ENCODE measurements at regions not wholly inside any gene's neighbourhood (a gene's known extent, or its start where the extent isn't known, plus 50 kb on each side); places are given as distances from the start of the nearest gene placed in this dataset.

DNA sequence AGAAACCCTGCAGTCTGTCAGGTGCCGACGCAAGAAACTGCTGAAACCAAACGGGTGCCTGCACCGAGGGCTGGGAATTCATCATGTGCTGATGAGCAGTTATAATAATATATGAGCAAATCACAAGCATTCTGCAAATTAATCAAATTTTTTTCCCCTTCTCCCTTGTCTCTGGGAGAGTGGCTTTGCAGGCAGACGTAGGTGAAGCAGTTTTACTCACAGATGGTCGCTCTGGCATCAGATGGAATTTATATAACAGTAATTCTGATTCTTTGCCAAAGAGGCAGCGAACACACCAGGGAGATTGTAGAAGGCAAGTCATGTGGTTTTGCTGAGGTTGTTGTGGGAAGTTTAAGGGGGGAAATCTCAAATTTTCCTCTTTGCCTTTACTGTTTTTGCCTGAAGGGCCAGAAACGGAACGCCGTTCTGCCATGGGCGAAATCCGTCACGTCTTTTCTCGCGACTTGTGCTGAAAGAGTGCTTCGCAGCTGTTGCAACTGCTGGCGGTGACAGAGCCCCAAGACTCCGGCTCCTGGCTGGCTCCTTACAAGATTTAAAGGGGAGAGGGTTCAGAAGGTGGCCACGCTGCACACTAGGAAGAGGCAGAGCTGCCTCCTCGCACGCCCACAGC is 320.1 kb downstream of the ZNF536 start:
- Histone ChIP-seq H3K9me2 (replicated peaks; ENCODE audit: insufficient read depth, low read length) (no peaks in the 10 kb centered on the region), H4K20me1 (ENCODE audit: insufficient read depth, low read length) (no peaks in the 10 kb centered on the region), H3K9ac (ENCODE audit: low read length) (no peak overlapping the region), H3K36me3 (replicated peaks; ENCODE audit: insufficient read depth, low read length) (no peaks in the 10 kb centered on the region), H3K79me2 (ENCODE audit: low read length) (no peaks in the 10 kb centered on the region), H3K27ac (ENCODE audit: low read length) (no peak overlapping the region), H3K4me1 (ENCODE audit: low read length) (no peaks in the 10 kb centered on the region), H3K9me3 (replicated peaks; ENCODE audit: insufficient read depth, low read length) (no peaks in the 10 kb centered on the region), H3K4me3 (ENCODE audit: low read length) (no peak overlapping the region), H3K4me2 (ENCODE audit: low read depth, low read length) (no peak overlapping the region), H2AFZ (ENCODE audit: low read length) (no peak overlapping the region), H3K27me3 (replicated peaks; ENCODE audit: insufficient read depth, low read length) (peaks cover 69% of the 10 kb centered on the region), H3F3A (ENCODE audit: insufficient read depth, low read length) (no peaks in the 10 kb centered on the region)
- TF ChIP-seq EZH2 (optimal IDR thresholded peaks at IDR 0.05; ENCODE audit: low read depth, low read length) (no peak), EZH2phosphoT487 (IDR thresholded peaks at IDR 0.05; ENCODE audit: low read length) (no peak)
- TF ChIP-seq, protein P1, sequence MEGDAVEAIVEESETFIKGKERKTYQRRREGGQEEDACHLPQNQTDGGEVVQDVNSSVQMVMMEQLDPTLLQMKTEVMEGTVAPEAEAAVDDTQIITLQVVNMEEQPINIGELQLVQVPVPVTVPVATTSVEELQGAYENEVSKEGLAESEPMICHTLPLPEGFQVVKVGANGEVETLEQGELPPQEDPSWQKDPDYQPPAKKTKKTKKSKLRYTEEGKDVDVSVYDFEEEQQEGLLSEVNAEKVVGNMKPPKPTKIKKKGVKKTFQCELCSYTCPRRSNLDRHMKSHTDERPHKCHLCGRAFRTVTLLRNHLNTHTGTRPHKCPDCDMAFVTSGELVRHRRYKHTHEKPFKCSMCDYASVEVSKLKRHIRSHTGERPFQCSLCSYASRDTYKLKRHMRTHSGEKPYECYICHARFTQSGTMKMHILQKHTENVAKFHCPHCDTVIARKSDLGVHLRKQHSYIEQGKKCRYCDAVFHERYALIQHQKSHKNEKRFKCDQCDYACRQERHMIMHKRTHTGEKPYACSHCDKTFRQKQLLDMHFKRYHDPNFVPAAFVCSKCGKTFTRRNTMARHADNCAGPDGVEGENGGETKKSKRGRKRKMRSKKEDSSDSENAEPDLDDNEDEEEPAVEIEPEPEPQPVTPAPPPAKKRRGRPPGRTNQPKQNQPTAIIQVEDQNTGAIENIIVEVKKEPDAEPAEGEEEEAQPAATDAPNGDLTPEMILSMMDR (IDR thresholded peaks at IDR 0.05; ENCODE audit: low read length), result no peak
- no peak for DNase-seq

DNA sequence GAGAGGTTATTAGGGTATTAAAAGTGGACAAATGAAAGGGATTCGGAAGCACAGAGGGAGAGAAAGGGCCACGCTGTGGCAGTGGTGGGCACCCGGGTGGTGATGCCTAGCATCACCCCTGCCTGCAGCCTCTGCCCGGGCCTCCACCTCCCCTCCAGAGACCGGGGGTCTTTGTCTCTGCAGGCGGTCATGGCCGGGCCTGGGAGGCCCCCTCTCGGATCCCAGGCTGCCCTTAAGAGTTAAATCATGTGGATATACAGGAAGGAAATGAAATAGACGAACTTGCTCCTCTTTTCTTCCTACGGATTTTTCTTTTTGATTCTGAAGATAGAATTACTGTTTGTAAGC is 319.6 kb downstream of the ZNF536 start:
- TF ChIP-seq EZH2phosphoT487 (IDR thresholded peaks at IDR 0.05; ENCODE audit: low read length) (no peak), EZH2 (optimal IDR thresholded peaks at IDR 0.05; ENCODE audit: low read depth, low read length) (no peak)
- TF ChIP-seq, protein P1 (IDR thresholded peaks at IDR 0.05; ENCODE audit: low read length), result no peak
- H3K4me2 ChIP-seq (ENCODE audit: low read depth, low read length), result no peak overlapping the region
- H3K4me1 ChIP-seq (ENCODE audit: low read length), result no peaks in the 10 kb centered on the region
- no peak overlapping the region for H2AFZ ChIP-seq (ENCODE audit: low read length)
- no peaks in the 10 kb centered on the region for H3F3A ChIP-seq (ENCODE audit: insufficient read depth, low read length)
- H3K9ac ChIP-seq (ENCODE audit: low read length), result no peak overlapping the region
- no peaks in the 10 kb centered on the region for H3K9me2 ChIP-seq (replicated peaks; ENCODE audit: insufficient read depth, low read length)
- H3K9me3 ChIP-seq (replicated peaks; ENCODE audit: insufficient read depth, low read length), result no peaks in the 10 kb centered on the region
- no peaks in the 10 kb centered on the region for H3K36me3 ChIP-seq (replicated peaks; ENCODE audit: insufficient read depth, low read length)
- no peaks in the 10 kb centered on the region for H4K20me1 ChIP-seq (ENCODE audit: insufficient read depth, low read length)
- H3K79me2 ChIP-seq (ENCODE audit: low read length), result no peaks in the 10 kb centered on the region
- peaks cover 74% of the 10 kb centered on the region for H3K27me3 ChIP-seq (replicated peaks; ENCODE audit: insufficient read depth, low read length)
- no peak for DNase-seq
- no peak overlapping the region for H3K4me3 ChIP-seq (ENCODE audit: low read length)
- no peak overlapping the region for H3K27ac ChIP-seq (ENCODE audit: low read length)

DNA sequence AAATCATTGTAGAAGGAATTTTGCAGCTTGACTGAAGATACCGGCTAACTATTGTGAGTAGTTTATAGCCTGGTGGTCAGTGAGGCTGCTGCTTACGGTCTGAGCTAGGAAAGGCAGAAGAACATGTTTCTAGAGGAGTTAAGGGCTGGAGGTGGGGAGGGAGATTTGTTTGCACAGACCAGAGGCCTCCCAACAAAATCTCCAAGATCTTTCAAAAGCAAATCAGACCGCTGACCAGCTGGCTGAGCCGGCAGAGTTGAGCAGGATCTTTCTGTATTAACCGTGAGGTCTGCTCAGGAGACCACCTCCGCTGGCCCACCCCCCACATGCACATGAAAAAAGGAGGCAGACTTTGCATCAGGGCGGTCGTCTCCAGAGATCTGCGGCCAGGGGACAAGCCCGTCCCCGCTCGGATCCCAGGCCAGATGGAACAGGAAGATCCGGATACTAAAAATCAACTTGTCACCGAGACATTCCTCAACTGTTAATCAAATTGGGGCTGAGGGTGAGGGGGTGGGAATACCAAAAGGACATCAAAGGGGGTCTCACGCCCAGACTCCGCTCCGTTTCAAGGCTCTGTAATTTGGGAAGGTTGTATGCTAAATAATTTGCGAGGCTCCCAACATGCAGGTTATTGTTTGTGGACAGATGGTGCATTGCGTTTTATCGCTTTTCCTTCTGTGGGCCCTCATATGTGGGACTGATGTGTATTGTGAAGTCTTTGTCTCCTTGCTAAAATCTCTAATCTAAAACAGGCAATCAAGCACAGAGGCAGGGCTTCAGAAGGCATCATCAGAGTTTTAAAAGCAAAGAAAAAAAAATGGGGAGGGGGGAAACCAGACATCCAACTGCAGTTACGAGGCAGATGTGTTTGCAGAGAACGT is 319.0 kb downstream of the ZNF536 start:
- no peaks in the 10 kb centered on the region for H3K9me2 ChIP-seq (replicated peaks; ENCODE audit: insufficient read depth, low read length)
- no peaks in the 10 kb centered on the region for H3K79me2 ChIP-seq (ENCODE audit: low read length)
- H3K27me3 ChIP-seq (replicated peaks; ENCODE audit: insufficient read depth, low read length), result peaks cover 80% of the 10 kb centered on the region
- H3K4me2 ChIP-seq (ENCODE audit: low read depth, low read length), result no peak overlapping the region
- TF ChIP-seq EZH2 (optimal IDR thresholded peaks at IDR 0.05; ENCODE audit: low read depth, low read length) (no peak), EZH2phosphoT487 (IDR thresholded peaks at IDR 0.05; ENCODE audit: low read length) (no peak)
- TF ChIP-seq, protein P1 (IDR thresholded peaks at IDR 0.05; ENCODE audit: low read length), result no peak
- DNase-seq, result no peak
- no peaks in the 10 kb centered on the region for H3K4me1 ChIP-seq (ENCODE audit: low read length)
- no peak overlapping the region for H3K27ac ChIP-seq (ENCODE audit: low read length)
- H3K36me3 ChIP-seq (replicated peaks; ENCODE audit: insufficient read depth, low read length), result no peaks in the 10 kb centered on the region
- no peak overlapping the region for H3K9ac ChIP-seq (ENCODE audit: low read length)
- H2AFZ ChIP-seq (ENCODE audit: low read length), result no peak overlapping the region
- no peaks in the 10 kb centered on the region for H4K20me1 ChIP-seq (ENCODE audit: insufficient read depth, low read length)
- no peaks in the 10 kb centered on the region for H3F3A ChIP-seq (ENCODE audit: insufficient read depth, low read length)
- H3K9me3 ChIP-seq (replicated peaks; ENCODE audit: insufficient read depth, low read length), result no peaks in the 10 kb centered on the region
- H3K4me3 ChIP-seq (ENCODE audit: low read length), result no peak overlapping the region

Data from MM.1S (cell line).